Left lung (tissue), 4 donors: ENCODE measurements at regions not wholly inside any gene's neighbourhood (a gene's known extent, or its start where the extent isn't known, plus 50 kb on each side); places are given as distances from the start of the nearest gene placed in this dataset.

Experiments
- ATAC-seq: fragments of 200-7000 bp; cut with Tn5 transposase; one replicate; pipeline ENCODE4 v1.9.1; 2020; ENCODE audit warnings: moderate library complexity
- DNase-seq, 4 donors: peaks; one replicate each; pipeline ENCODE4 v3.0.0-alpha.2; 2013 to 2020
- H3K27ac ChIP-seq, 2 donors: fragments of 200-600 bp; sonication (generic) in 1 of 2; one replicate each; pipeline versions ENCODE4 v1.5.0 to v1.8.0; 2020 to 2021
- H3K27me3 ChIP-seq, 2 donors: fragments of 200-600 bp; sonication (generic) in 1 of 2; one replicate each; pipeline versions ENCODE4 v1.5.0 to v1.8.0; 2020 to 2021
- H3K36me3 ChIP-seq, 2 donors: fragments of 200-600 bp; sonication (generic) in 1 of 2; one replicate each; pipeline versions ENCODE4 v1.5.0 to v1.8.0; 2020 to 2021
- H3K4me1 ChIP-seq, 2 donors: fragments of 200-600 bp; one replicate each; pipeline ENCODE4 v1.8.0; 2021
- H3K4me3 ChIP-seq, 2 donors: fragments of 200-600 bp; sonication (generic) in 1 of 2; one replicate each; pipeline versions ENCODE4 v1.5.0 to v1.8.0; 2020 to 2021; ENCODE audit warnings: mild to moderate bottlenecking in 1 of 2
- H3K9me3 ChIP-seq, 2 donors: fragments of 200-600 bp; sonication (generic) in 1 of 2; one replicate each; pipeline versions ENCODE4 v1.5.0 to v1.8.0; 2020 to 2021
- CTCF ChIP-seq, 2 donors: fragments of 200-600 bp; sonication (generic) in 1 of 2; IDR thresholded peaks; one replicate each; pipeline versions ENCODE4 v1.5.0 to v1.8.0; 2021; ENCODE audit warnings: antibody characterized with exemption in 2 of 2
- intact Hi-C, 2 donors: fragments of 100-400 bp; cut with DNase I; formaldehyde crosslinking; loops; one replicate each; pipeline versions ENCODE4 v1.11.2 to v1.14.2; 2022
- donor health status: DM: no; HTN: yes; CAD: no.
- donor health status: DM: no; HTN: no; CAD: no.

GRCh38 chr15:25492315-25492714 is 53.5 kb upstream of the UBE3A start:
- ATAC-seq: no peak
- no peak overlapping the region for H3K4me3 ChIP-seq
- no peaks in the 10 kb centered on the region for H3K36me3 ChIP-seq
- intact Hi-C loops: no loop called here
- peaks cover 0 to 56% of the 10 kb centered on the region in 2 donors for H3K9me3 ChIP-seq
- TF ChIP-seq CTCF (IDR thresholded peaks at IDR 0.05): no peak
- DNase-seq: no peak
- H3K27ac ChIP-seq: no peak overlapping the region
- no peaks in the 10 kb centered on the region for H3K4me1 ChIP-seq
- no peaks in the 10 kb centered on the region for H3K27me3 ChIP-seq
